Stimulated activated CD4-positive, alpha-beta T cell treated with anti-CD3 and anti-CD28 coated beads, Interleukin-12 subunit alpha, Interleukin-12 subunit beta, amount 100 ng/mL, for 48 hours (primary cell): ENCODE measurements at regions not wholly inside any gene's neighbourhood (a gene's known extent, or its start where the extent isn't known, plus 50 kb on each side); places are given as distances from the start of the nearest gene placed in this dataset.
"Not testable (repeated sequence)": the region's sequence is repeated elsewhere in the genome, so short reads cannot be mapped to it uniquely, and the experiment has no call there.

Experiments
- DNase-seq, 3 donors: peaks; one replicate each; pipeline ENCODE4 v3.0.0-alpha.2; 2020; ENCODE audit warnings: low read depth in 2 of 3, low spot score in 1 of 3

DNA sequence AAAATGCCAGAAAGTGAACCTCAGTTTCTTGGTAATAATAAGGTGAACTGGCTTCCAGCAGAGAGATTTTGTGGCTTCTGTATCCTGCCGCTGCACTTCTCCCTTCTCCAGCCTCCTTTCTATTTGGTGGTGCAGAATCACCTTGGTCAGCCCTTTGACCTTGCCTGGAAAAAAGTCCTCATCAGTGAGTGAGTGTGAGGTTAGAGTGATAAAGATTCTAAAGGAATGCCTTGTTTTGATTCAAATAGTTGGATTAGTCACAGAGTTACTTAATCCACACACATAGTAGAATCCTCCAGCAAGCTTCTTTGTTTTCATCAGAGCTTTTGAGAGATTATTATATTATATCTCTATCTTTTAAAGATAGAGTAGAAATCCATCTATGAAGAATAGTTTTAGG is 140.9 kb downstream of the KCNRG start:
- DNase-seq: no peak

- no peak for DNase-seq
Observed at GRCh38 chr13:50156561-50157127, 141.4 kb downstream of the KCNRG start.

DNA sequence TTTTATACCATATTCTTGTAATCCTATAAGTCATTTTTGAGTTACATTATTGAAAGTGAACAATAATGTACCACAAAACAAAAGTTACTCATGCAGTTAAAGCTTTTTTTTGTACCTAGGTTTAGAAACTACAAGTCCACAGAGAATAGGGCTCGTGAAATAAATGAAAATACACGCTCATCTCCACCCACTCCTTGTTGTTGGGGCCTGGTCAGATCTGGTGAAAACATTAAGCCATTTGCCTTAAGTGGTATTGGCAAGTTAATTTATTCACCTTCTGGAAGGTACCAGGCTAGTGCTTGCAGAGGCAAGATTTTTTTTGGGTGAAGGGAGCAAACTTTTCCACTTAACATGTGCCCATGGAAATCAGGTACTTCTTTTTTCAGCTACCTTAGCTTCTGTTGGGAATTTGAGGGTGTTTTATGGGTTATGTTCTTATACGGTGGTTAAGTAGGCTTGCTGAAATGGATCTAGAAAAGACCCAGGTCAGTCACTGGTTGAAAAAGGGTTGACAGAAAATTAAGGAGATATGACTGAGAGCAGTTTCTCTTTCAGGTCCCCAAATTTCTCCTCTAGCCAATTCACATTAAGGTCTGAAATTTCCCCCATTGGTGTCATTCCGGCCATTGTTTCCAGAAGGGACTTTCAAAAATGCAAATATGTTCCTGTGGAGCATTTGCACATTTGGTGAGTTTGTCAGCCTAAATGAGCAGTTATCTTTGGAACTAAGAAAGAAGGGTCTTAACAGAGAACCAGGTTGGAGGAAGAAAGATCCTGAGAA is 143.3 kb downstream of the KCNRG start:
- no peak for DNase-seq

DNA sequence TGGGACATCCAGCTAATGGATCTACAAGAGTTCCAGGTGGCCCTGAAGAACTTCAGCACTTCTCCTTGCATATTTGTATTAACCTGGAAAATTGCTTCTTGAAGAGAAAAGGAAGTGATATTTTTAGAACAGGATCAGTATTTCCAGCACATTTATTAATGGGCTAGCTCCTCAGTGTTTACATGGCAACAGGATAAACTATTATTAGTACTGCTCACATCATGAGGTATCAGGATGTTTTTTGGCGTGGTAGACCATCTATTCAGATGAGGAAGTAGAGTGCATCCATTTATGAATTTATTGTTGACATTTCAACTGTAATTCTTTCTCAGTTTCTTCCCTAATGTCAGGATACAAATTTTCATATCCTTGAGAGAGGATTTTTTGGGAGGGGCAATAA is 144.4 kb downstream of the KCNRG start:
- DNase-seq: no peak

DNA sequence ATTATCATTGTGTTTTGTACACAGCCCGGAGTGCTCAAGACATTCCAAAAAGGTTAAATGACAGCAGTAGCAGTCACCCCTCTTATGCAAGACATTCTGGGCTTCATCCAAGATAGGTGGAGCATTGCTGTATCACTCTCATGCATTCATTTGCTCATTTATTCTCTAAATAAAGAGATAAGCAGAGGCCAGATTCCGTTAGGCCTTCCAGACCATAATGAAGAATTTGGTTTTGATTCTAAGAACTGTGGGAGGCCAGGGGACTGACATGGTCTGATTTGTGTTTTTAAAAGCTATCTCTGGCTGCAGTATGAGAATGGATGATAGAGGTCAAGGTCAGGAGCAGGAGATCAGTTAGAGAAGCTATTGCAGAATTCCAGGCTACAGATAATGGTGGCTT is 145.8 kb downstream of the KCNRG start:
- no peak for DNase-seq

- no peak for DNase-seq
Observed at GRCh38 chr13:50162001-50162400, 146.8 kb downstream of the KCNRG start.

DNA sequence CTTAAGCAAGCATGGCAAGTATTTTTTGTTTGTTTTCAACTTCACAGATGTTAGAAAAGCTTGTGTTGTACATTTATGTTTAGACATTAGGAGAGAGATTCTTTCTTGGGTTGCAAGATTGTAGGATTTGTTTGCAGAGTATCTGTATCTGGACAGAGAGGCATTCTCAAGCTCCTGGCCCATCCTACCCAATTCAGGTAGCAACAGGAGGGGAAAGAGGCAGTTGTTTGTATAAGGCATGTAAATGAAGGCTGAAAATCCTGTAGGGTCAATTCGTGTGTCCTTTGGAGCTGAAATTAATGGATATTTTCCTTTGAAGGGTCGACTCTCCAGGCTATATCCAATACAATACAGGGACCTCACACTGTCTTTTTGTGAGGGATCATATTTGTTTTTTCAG is 147.3 kb downstream of the KCNRG start:
- no peak for DNase-seq

DNA sequence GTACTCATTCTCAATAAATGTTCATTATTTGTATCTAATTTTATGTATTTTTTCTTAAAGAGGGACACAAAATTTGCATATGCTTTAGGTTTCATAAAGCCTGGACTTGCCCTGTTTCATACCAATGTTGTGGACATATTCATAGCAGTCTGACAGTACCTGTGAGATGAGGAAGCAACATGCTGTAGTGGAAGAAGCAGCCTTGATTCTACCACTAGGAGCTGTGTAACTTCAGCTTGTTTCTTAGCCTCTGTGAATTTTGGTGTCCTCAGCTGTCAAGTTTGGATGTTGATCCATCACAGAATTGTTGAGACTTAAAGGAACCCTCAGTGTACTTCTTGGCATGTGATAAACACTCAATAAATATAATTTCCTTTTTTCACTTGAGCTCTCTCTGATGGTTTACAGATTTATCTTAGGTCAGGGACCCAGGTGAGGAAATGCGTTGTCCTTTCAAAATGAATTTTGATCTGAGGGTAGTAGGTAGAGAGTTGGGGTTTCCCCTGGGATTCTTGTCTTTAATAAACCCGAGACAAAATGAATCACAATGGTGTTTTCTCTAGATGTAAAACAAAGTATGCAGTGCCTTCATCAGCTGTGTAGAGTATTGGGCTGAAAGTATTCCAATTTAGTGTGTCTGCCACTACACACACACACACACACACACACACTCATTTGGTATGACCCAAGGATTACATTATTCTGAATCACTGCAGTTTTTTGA is 152.1 kb downstream of the KCNRG start:
- no peak for DNase-seq

GRCh38 chr13:50167967-50168366 is 152.7 kb downstream of the KCNRG start:
- DNase-seq: no peak

- DNase-seq: no peak
Observed at GRCh38 chr13:50168786-50169185, 153.5 kb downstream of the KCNRG start.

GRCh38 chr13:50170447-50171037 is 155.3 kb downstream of the KCNRG start:
- no peak for DNase-seq

DNA sequence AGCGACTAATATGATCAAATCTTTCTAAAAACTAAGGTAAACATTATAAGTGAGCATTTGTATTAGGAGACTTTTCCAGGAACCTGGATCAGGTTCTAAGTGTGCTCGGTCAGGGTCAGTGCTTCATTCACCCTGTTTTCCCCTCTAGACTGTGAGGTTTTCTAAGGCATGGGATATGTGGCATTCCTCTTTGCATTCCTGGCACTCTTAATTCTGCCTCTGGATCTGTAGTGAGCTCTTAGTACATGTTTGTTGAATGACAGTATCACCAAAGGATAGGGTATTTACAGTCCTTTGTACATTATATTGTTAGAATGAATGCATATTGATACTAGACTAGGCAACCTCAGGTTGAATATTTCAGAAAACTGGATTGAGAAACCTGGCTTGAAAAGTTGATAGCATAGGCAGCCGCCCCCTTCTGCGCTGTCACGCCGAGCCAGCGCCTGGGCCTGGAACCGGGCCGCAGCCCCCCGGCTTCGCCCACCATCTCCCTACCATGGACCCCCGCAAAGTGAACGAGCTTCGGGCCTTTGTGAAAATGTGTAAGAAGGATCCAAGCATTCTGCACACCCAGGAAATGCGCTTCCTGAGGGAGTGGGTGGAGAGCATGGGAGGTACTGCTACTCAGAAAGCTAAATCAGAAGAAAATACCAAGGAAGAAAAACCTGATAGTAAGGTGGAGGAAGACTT is 156.5 kb downstream of the KCNRG start:
- DNase-seq: no peak

DNA sequence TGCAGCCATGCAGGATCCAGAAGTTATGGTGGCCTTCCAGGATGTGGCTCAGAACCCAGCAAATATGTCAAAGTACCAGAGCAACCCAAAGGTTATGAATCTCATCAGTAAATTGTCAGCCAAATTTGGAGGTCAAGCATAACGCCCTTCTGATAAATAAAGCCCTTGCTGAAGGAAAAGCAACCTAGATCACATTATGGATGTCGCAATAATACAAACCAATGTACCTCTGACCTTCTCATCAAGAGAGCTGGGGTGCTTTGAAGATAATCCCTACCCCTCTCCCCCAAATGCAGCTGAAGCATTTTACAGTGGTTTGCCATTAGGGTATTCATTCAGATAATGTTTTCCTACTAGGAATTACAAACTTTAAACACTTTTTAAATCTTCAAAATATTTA is 157.8 kb downstream of the KCNRG start:
- not testable (repeated sequence) for DNase-seq

GRCh38 chr13:50174630-50175029 is 159.4 kb downstream of the KCNRG start:
- DNase-seq: no peak

- DNase-seq: no peak
Observed at GRCh38 chr13:50179977-50180376, 164.7 kb downstream of the KCNRG start.

- not testable (repeated sequence) for DNase-seq
Observed at GRCh38 chr13:50185769-50186763, 170.8 kb downstream of the KCNRG start.

DNA sequence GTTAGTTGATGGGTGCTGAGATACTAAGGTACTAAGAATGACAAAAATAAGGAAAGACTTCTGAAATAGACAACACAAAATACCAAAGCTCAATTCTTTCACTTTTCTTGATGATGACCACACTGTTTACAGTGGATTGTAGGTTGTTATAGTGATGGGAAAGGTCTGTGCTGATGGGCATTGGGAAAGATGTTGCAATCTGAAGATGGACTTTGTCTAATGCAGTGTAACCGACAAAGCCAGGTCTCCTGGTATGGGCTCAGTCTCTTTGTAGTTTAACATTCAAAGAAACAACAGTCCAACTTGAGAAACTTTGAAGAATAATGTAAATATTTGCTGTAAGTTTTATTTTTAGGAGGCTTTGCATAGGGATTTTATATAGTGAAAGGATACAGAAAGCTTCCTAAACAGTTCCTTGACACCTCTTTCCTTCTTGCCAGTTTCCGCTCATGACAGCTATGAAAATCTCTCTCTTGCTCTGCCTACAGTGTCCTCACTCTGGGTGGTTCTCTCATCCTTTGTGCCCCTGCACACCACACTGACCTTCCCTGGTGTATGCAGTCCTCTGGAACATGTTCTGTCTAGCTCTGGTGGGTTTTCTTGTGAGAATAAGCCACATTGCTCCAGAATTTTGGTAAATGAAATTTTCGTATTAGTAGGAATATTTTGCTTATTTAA is 172.2 kb downstream of the KCNRG start:
- DNase-seq: no peak

DNA sequence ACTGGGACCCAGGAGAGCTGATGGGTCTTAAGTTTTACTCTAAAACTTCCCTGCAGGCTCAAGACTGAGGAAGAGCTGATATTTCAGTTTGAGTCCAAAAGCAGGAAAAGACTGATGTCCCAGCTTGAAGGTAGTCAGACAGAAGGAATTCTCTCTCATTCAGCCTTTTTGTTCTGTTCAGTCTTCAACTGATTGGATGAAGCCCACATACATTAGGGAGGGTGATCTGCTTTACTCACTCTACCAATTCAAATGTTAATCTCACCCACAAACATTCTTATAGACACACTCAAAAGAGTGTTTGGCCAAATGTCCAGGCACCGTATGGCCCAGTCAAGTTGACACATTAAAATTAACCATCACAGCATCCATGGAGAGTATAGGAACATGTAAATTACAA is 173.5 kb downstream of the KCNRG start:
- no peak for DNase-seq

- no peak for DNase-seq
Observed at GRCh38 chr13:50189450-50189849, 174.2 kb downstream of the KCNRG start.

- DNase-seq: no peak
Observed at GRCh38 chr13:50191004-50191403, 175.8 kb downstream of the KCNRG start.
